ENCODE measurements at regions not wholly inside any gene's neighbourhood (a gene's known extent, or its start where the extent isn't known, plus 50 kb on each side); places are given as distances from the start of the nearest gene placed in this dataset.

GRCh38 chr15:47624503-47624902, 92.8 kb upstream of the SEMA6D start:
- no peak for DNase-seq
- intact Hi-C loops (cut with micrococcal nuclease): no loop called here
- H3K4me3 Mint-ChIP-seq: no peak overlapping the region
- no peak overlapping the region for H3K27ac ChIP-seq (ENCODE audit: low read depth, low read length)
- H3K9me3 ChIP-seq (ENCODE audit: control insufficient read depth in 1 of 2, low read length in 2 of 2): no peaks in the 10 kb centered on the region
- H3K27ac Mint-ChIP-seq: no peak overlapping the region
- H3K9me3 Mint-ChIP-seq: peaks cover 0 to 3% (median 1%) of the 10 kb centered on the region in 8 donors
- no peaks in the 10 kb centered on the region for H3K4me1 ChIP-seq (ENCODE audit: insufficient read depth, low read length)
- H3K4me3 ChIP-seq (ENCODE audit: low read length in 2 of 2): no peak overlapping the region
- no peaks in the 10 kb centered on the region for H3K36me3 ChIP-seq (ENCODE audit: insufficient read depth, low read length)
- H3K27me3 ChIP-seq (ENCODE audit: insufficient read depth, low read length): no peaks in the 10 kb centered on the region
- no peaks in the 10 kb centered on the region for H3K36me3 Mint-ChIP-seq
- H3K4me1 Mint-ChIP-seq: no peaks in the 10 kb centered on the region
- H3K27me3 Mint-ChIP-seq: peaks cover 0 to 2% of the 10 kb centered on the region in 2 donors
- CTCF ChIA-PET (ENCODE audit: partially characterized antibody): no interaction called here
- POLR2A ChIA-PET (ENCODE audit: partially characterized antibody): no interaction called here

GRCh38 chr15:47639042-47639441, 78.3 kb upstream of the SEMA6D start:
- no peak overlapping the region for H3K27ac Mint-ChIP-seq
- intact Hi-C loops (cut with micrococcal nuclease): no loop called here
- no peaks in the 10 kb centered on the region for H3K36me3 ChIP-seq (ENCODE audit: insufficient read depth, low read length)
- H3K4me1 Mint-ChIP-seq: no peaks in the 10 kb centered on the region
- CTCF ChIA-PET (ENCODE audit: partially characterized antibody): no interaction called here
- DNase-seq: no peak
- H3K9me3 Mint-ChIP-seq: peaks cover 0 to 1% (median 0%) of the 10 kb centered on the region in 8 donors
- no peaks in the 10 kb centered on the region for H3K4me1 ChIP-seq (ENCODE audit: insufficient read depth, low read length)
- no peaks in the 10 kb centered on the region for H3K9me3 ChIP-seq (ENCODE audit: control insufficient read depth in 1 of 2, low read length in 2 of 2)
- no peaks in the 10 kb centered on the region for H3K27me3 Mint-ChIP-seq
- H3K4me3 Mint-ChIP-seq: no peak overlapping the region
- H3K27ac ChIP-seq (ENCODE audit: low read depth, low read length): no peak overlapping the region
- no peaks in the 10 kb centered on the region for H3K27me3 ChIP-seq (ENCODE audit: insufficient read depth, low read length)
- H3K4me3 ChIP-seq (ENCODE audit: low read length in 2 of 2): no peak overlapping the region
- POLR2A ChIA-PET (ENCODE audit: partially characterized antibody): no interaction called here
- H3K36me3 Mint-ChIP-seq: no peaks in the 10 kb centered on the region

- Histone ChIP-seq H3K36me3 (ENCODE audit: insufficient read depth, low read length) (no peaks in the 10 kb centered on the region), H3K9me3 (ENCODE audit: control insufficient read depth in 1 of 2, low read length in 2 of 2) (no peaks in the 10 kb centered on the region), H3K27ac (ENCODE audit: low read depth, low read length) (no peak overlapping the region), H3K4me3 (ENCODE audit: low read length in 2 of 2) (no peak overlapping the region), H3K27me3 (ENCODE audit: insufficient read depth, low read length) (no peaks in the 10 kb centered on the region), H3K4me1 (ENCODE audit: insufficient read depth, low read length) (no peaks in the 10 kb centered on the region)
- H3K4me3 Mint-ChIP-seq: no peak overlapping the region
- peaks cover 0 to 1% (median 0%) of the 10 kb centered on the region in 8 donors for H3K9me3 Mint-ChIP-seq
- intact Hi-C loops (cut with micrococcal nuclease): no loop called here
- H3K27ac Mint-ChIP-seq: no peak overlapping the region
- POLR2A ChIA-PET (ENCODE audit: partially characterized antibody): no interaction called here
- CTCF ChIA-PET (ENCODE audit: partially characterized antibody): no interaction called here
- no peak for DNase-seq
- H3K36me3 Mint-ChIP-seq: no peaks in the 10 kb centered on the region
- H3K4me1 Mint-ChIP-seq: no peaks in the 10 kb centered on the region
- no peaks in the 10 kb centered on the region for H3K27me3 Mint-ChIP-seq
These were observed 77.2 kb upstream of the SEMA6D start for GRCh38 chr15:47640079-47640478.

- H3K4me3 ChIP-seq (ENCODE audit: low read length in 2 of 2): no peak overlapping the region
- POLR2A ChIA-PET (ENCODE audit: partially characterized antibody): no interaction called here
- Mint-ChIP-seq H3K4me3 (no peak overlapping the region), H3K4me1 (no peaks in the 10 kb centered on the region), H3K27me3 (no peaks in the 10 kb centered on the region), H3K27ac (no peak overlapping the region), H3K9me3 (peaks cover 0 to 1% (median 0%) of the 10 kb centered on the region in 8 donors), H3K36me3 (no peaks in the 10 kb centered on the region)
- H3K27me3 ChIP-seq (ENCODE audit: insufficient read depth, low read length): no peaks in the 10 kb centered on the region
- no peaks in the 10 kb centered on the region for H3K36me3 ChIP-seq (ENCODE audit: insufficient read depth, low read length)
- no peak overlapping the region for H3K27ac ChIP-seq (ENCODE audit: low read depth, low read length)
- no peaks in the 10 kb centered on the region for H3K9me3 ChIP-seq (ENCODE audit: control insufficient read depth in 1 of 2, low read length in 2 of 2)
- no peaks in the 10 kb centered on the region for H3K4me1 ChIP-seq (ENCODE audit: insufficient read depth, low read length)
- intact Hi-C loops (cut with micrococcal nuclease): no loop called here
- CTCF ChIA-PET (ENCODE audit: partially characterized antibody): no interaction called here
- DNase-seq: no peak
These were observed 76.4 kb upstream of the SEMA6D start for GRCh38 chr15:47640901-47641300.

- no peak for DNase-seq
- H3K4me3 Mint-ChIP-seq: no peak overlapping the region
- Histone ChIP-seq H3K9me3 (ENCODE audit: control insufficient read depth in 1 of 2, low read length in 2 of 2) (no peaks in the 10 kb centered on the region), H3K36me3 (ENCODE audit: insufficient read depth, low read length) (no peaks in the 10 kb centered on the region), H3K4me3 (ENCODE audit: low read length in 2 of 2) (no peak overlapping the region), H3K27me3 (ENCODE audit: insufficient read depth, low read length) (no peaks in the 10 kb centered on the region), H3K4me1 (ENCODE audit: insufficient read depth, low read length) (no peaks in the 10 kb centered on the region), H3K27ac (ENCODE audit: low read depth, low read length) (no peak overlapping the region)
- no peak overlapping the region for H3K27ac Mint-ChIP-seq
- H3K36me3 Mint-ChIP-seq: no peaks in the 10 kb centered on the region
- H3K9me3 Mint-ChIP-seq: no peaks in the 10 kb centered on the region
- no peaks in the 10 kb centered on the region for H3K4me1 Mint-ChIP-seq
- H3K27me3 Mint-ChIP-seq: no peaks in the 10 kb centered on the region
- ChIA-PET CTCF (ENCODE audit: partially characterized antibody) (no interaction called here), POLR2A (ENCODE audit: partially characterized antibody) (no interaction called here)
- intact Hi-C loops (cut with micrococcal nuclease): no loop called here
These were observed 72.6 kb upstream of the SEMA6D start for GRCh38 chr15:47644722-47645121.

- no peak overlapping the region for H3K27ac Mint-ChIP-seq
- POLR2A ChIA-PET (ENCODE audit: partially characterized antibody): no interaction called here
These were observed 66.7 kb upstream of the SEMA6D start for GRCh38 chr15:47650564-47650963.

GRCh38 chr15:47652328-47652727, 65.0 kb upstream of the SEMA6D start:
- no peak for DNase-seq
- Mint-ChIP-seq H3K27ac (no peak overlapping the region), H3K27me3 (no peaks in the 10 kb centered on the region), H3K9me3 (peaks cover 0 to 3% (median 0%) of the 10 kb centered on the region in 8 donors), H3K36me3 (no peaks in the 10 kb centered on the region), H3K4me3 (no peak overlapping the region), H3K4me1 (no peaks in the 10 kb centered on the region)
- Histone ChIP-seq H3K36me3 (ENCODE audit: insufficient read depth, low read length) (no peaks in the 10 kb centered on the region), H3K27me3 (ENCODE audit: insufficient read depth, low read length) (no peaks in the 10 kb centered on the region), H3K4me3 (ENCODE audit: low read length in 2 of 2) (no peak overlapping the region), H3K9me3 (ENCODE audit: control insufficient read depth in 1 of 2, low read length in 2 of 2) (no peaks in the 10 kb centered on the region), H3K27ac (ENCODE audit: low read depth, low read length) (no peak overlapping the region), H3K4me1 (ENCODE audit: insufficient read depth, low read length) (no peaks in the 10 kb centered on the region)
- intact Hi-C loops (cut with micrococcal nuclease): no loop called here
- CTCF ChIA-PET (ENCODE audit: partially characterized antibody): no interaction called here
- POLR2A ChIA-PET (ENCODE audit: partially characterized antibody): no interaction called here

More at GRCh38 chr15:47650564-47650963, 66.7 kb upstream of the SEMA6D start:
- H3K27ac ChIP-seq (ENCODE audit: low read depth, low read length): no peak overlapping the region
- no peak for DNase-seq
- CTCF ChIA-PET (ENCODE audit: partially characterized antibody): no interaction called here
- Mint-ChIP-seq H3K9me3 (no peaks in the 10 kb centered on the region), H3K4me1 (no peaks in the 10 kb centered on the region), H3K36me3 (no peaks in the 10 kb centered on the region), H3K27me3 (no peaks in the 10 kb centered on the region), H3K4me3 (no peak overlapping the region)
- H3K9me3 ChIP-seq (ENCODE audit: control insufficient read depth in 1 of 2, low read length in 2 of 2): no peaks in the 10 kb centered on the region
- no peaks in the 10 kb centered on the region for H3K4me1 ChIP-seq (ENCODE audit: insufficient read depth, low read length)
- intact Hi-C loops (cut with micrococcal nuclease): no loop called here
- no peaks in the 10 kb centered on the region for H3K27me3 ChIP-seq (ENCODE audit: insufficient read depth, low read length)
- H3K4me3 ChIP-seq (ENCODE audit: low read length in 2 of 2): no peak overlapping the region
- H3K36me3 ChIP-seq (ENCODE audit: insufficient read depth, low read length): no peaks in the 10 kb centered on the region

- POLR2A ChIA-PET (ENCODE audit: partially characterized antibody): no interaction called here
- Mint-ChIP-seq H3K36me3 (no peaks in the 10 kb centered on the region), H3K4me3 (no peak overlapping the region), H3K27ac (no peak overlapping the region), H3K9me3 (peaks cover 0 to 3% (median 0%) of the 10 kb centered on the region in 8 donors), H3K4me1 (no peaks in the 10 kb centered on the region), H3K27me3 (no peaks in the 10 kb centered on the region)
- DNase-seq: no peak
- intact Hi-C loops (cut with micrococcal nuclease): no loop called here
- no peaks in the 10 kb centered on the region for H3K27me3 ChIP-seq (ENCODE audit: insufficient read depth, low read length)
- no peak overlapping the region for H3K4me3 ChIP-seq (ENCODE audit: low read length in 2 of 2)
- no peaks in the 10 kb centered on the region for H3K9me3 ChIP-seq (ENCODE audit: control insufficient read depth in 1 of 2, low read length in 2 of 2)
- H3K4me1 ChIP-seq (ENCODE audit: insufficient read depth, low read length): no peaks in the 10 kb centered on the region
- CTCF ChIA-PET (ENCODE audit: partially characterized antibody): no interaction called here
- H3K27ac ChIP-seq (ENCODE audit: low read depth, low read length): no peak overlapping the region
- no peaks in the 10 kb centered on the region for H3K36me3 ChIP-seq (ENCODE audit: insufficient read depth, low read length)
These were observed 64.5 kb upstream of the SEMA6D start for GRCh38 chr15:47652844-47653243.
